SU-DHL-6 (cell line): ENCODE measurements at regions not wholly inside any gene's neighbourhood (a gene's known extent, or its start where the extent isn't known, plus 50 kb on each side); places are given as distances from the start of the nearest gene placed in this dataset.

Source experiments
- H2AFZ ChIP-seq: fragments of 200-600 bp; sonication (generic); 2 replicates; pipeline ENCODE4 v1.6.1; 2014; ENCODE audit warnings: low read depth, mild to moderate bottlenecking, moderate library complexity, mixed read lengths, antibody characterized with exemption, low read length; ENCODE audit not compliant: severe bottlenecking
- H3F3A ChIP-seq: fragments of 200-600 bp; shearing (Covaris generic); 2 replicates; pipeline ENCODE4 v1.6.0; 2016; ENCODE audit warnings: antibody characterized with exemption, mild to moderate bottlenecking; ENCODE audit not compliant: insufficient read depth
- H3K27ac ChIP-seq: fragments of 200-600 bp; sonication (generic); 2 replicates; pipeline ENCODE4 v1.5.1; 2016; ENCODE audit warnings: low read depth, mild to moderate bottlenecking, low read length, moderate library complexity, mixed read lengths
- H3K27me3 ChIP-seq: fragments of 200-600 bp; sonication (generic), shearing (Covaris generic); 2 replicates; pipeline ENCODE4 v1.6.0; 2014; ENCODE audit warnings: mild to moderate bottlenecking, low read length
- H3K36me3 ChIP-seq: fragments of 200-600 bp; sonication (generic); 2 replicates; pipeline ENCODE4 v1.6.1; 2014; ENCODE audit warnings: mild to moderate bottlenecking, low read length, mixed read lengths
- H3K4me2 ChIP-seq: fragments of 300-600, 200-600 bp; shearing (Covaris generic), sonication (generic); 2 replicates; pipeline ENCODE4 v1.6.0; 2014; ENCODE audit warnings: low read length, low read depth, mild to moderate bottlenecking; ENCODE audit not compliant: poor library complexity, severe bottlenecking
- H3K4me3 ChIP-seq: fragments of 200-600 bp; sonication (generic); 2 replicates; pipeline ENCODE4 v1.5.1; 2014; ENCODE audit warnings: antibody characterized with exemption, low read length, mild to moderate bottlenecking, mixed read lengths; ENCODE audit not compliant: insufficient read depth, poor library complexity, severe bottlenecking
- H3K79me2 ChIP-seq: fragments of 200-600 bp; sonication (generic); 2 replicates; pipeline ENCODE4 v1.6.1; 2014; ENCODE audit warnings: mild to moderate bottlenecking, low read length, moderate library complexity; ENCODE audit not compliant: insufficient read depth
- H3K9ac ChIP-seq: fragments of 200-600 bp; sonication (generic); 2 replicates; pipeline ENCODE4 v1.7.0; 2014; ENCODE audit warnings: mild to moderate bottlenecking, low read length
- H3K9me2 ChIP-seq: fragments of 200-600 bp; sonication (generic); replicated peaks from 2 replicates; pipeline ENCODE4 v1.6.1; 2014; ENCODE audit warnings: low read length; ENCODE audit not compliant: insufficient read depth
- H3K9me3 ChIP-seq: fragments of 200-600 bp; sonication (generic); 2 replicates; pipeline ENCODE4 v1.6.1; 2014; ENCODE audit warnings: low read length, mixed read lengths; ENCODE audit not compliant: insufficient read depth
- H4K20me1 ChIP-seq: fragments of 200-600 bp; sonication (generic); 2 replicates; pipeline ENCODE4 v1.6.1; 2014; ENCODE audit warnings: low read depth, mild to moderate bottlenecking, antibody characterized with exemption, low read length, moderate library complexity, mixed read lengths
- CTCF ChIP-seq: fragments of 200-600 bp; sonication (generic); IDR thresholded peaks from one replicate; pipeline ENCODE4 v1.5.1; 2017; ENCODE audit warnings: antibody characterized with exemption, mild to moderate bottlenecking, low read length, moderate library complexity; ENCODE audit not compliant: insufficient read depth, poor library complexity, severe bottlenecking
- EZH2phosphoT487 ChIP-seq: fragments of 200-600 bp; sonication (generic), shearing (Covaris generic); conservative IDR thresholded peaks from 2 replicates; pipeline ENCODE4 v1.6.1; 2018; ENCODE audit warnings: mild to moderate bottlenecking, antibody characterized with exemption, low read length, moderate library complexity, mixed read lengths

- TF ChIP-seq CTCF, result no peak
Observed at GRCh38 chr10:130357951-130358350, 221.8 kb downstream of the GLRX3 start.

GRCh38 chr10:130358981-130359650 lies 222.9 kb downstream of the GLRX3 start:
- Histone ChIP-seq H3K4me2 (no peak overlapping the region), H3K27me3 (no peaks in the 10 kb centered on the region), H4K20me1 (no peaks in the 10 kb centered on the region), H3K79me2 (no peaks in the 10 kb centered on the region), H3K9me2 (no peaks in the 10 kb centered on the region), H3K27ac (no peak overlapping the region), H3K9ac (no peak overlapping the region), H3K36me3 (no peaks in the 10 kb centered on the region), H3K4me3 (no peak overlapping the region), H3K9me3 (no peaks in the 10 kb centered on the region), H2AFZ (no peak overlapping the region), H3F3A (no peaks in the 10 kb centered on the region)
- no peak for TF ChIP-seq EZH2phosphoT487
- no peak for TF ChIP-seq CTCF

More at GRCh38 chr10:130357951-130358350, 221.8 kb downstream of the GLRX3 start:
- Histone ChIP-seq H3K4me2 (no peak overlapping the region), H4K20me1 (no peaks in the 10 kb centered on the region), H3K9me2 (no peaks in the 10 kb centered on the region), H2AFZ (no peak overlapping the region), H3K36me3 (no peaks in the 10 kb centered on the region), H3K9ac (no peak overlapping the region), H3F3A (no peaks in the 10 kb centered on the region), H3K79me2 (no peaks in the 10 kb centered on the region), H3K9me3 (no peaks in the 10 kb centered on the region), H3K27ac (no peak overlapping the region), H3K27me3 (no peaks in the 10 kb centered on the region), H3K4me3 (no peak overlapping the region)

GRCh38 chr10:130359711-130360110 lies 223.5 kb downstream of the GLRX3 start:
- Histone ChIP-seq H3K79me2 (no peaks in the 10 kb centered on the region), H3K27ac (no peak overlapping the region), H2AFZ (no peak overlapping the region), H3K9me2 (no peaks in the 10 kb centered on the region), H3K4me3 (no peak overlapping the region), H3K36me3 (no peaks in the 10 kb centered on the region), H3K4me2 (no peak overlapping the region), H4K20me1 (no peaks in the 10 kb centered on the region), H3K9ac (no peak overlapping the region), H3F3A (no peaks in the 10 kb centered on the region), H3K9me3 (no peaks in the 10 kb centered on the region), H3K27me3 (no peaks in the 10 kb centered on the region)
- TF ChIP-seq CTCF, result no peak
- no peak for TF ChIP-seq EZH2phosphoT487
